HCT116 (cell line): ENCODE measurements at regions not wholly inside any gene's neighbourhood (a gene's known extent, or its start where the extent isn't known, plus 50 kb on each side); places are given as distances from the start of the nearest gene placed in this dataset.

Experiments
- ATAC-seq: fragments of 200-7000 bp; cut with Tn5 transposase; 2 replicates; pipeline ENCODE4 v1.9.1; 2020; ENCODE audit warnings: mild to moderate bottlenecking, moderate library complexity
- BruUV-seq: library from RNA; stranded (reverse); fragments of 400-500 nt; replicated peaks from 2 replicates; lab custom pipeline; 2021; lab: Mats Ljungman, UMichigan
- CTCF ChIA-PET: fragments of 300-600 bp; sonication (Branson Sonifier 250); formaldehyde crosslinking; loops from one replicate; lab custom pipeline; 2021; ENCODE audit warnings: antibody characterized with exemption; lab: Charles Lee
- POLR2A ChIA-PET: fragments of 300-600, 350-600 bp; sonication (Branson Sonifier 250); formaldehyde crosslinking; loops from one replicate; lab custom pipeline; 2021; ENCODE audit warnings: antibody characterized with exemption; lab: Charles Lee
- RAD21 ChIA-PET, 2 experiments: fragments of 300-600 bp; sonication (Branson Sonifier 250); formaldehyde crosslinking; loops; one replicate each; lab custom pipeline; 2023; ENCODE audit warnings: low total read pairs in 2 of 2; ENCODE audit not compliant: uncharacterized antibody in 2 of 2, unreplicated experiment in 2 of 2, low non-redundant PET in 1 of 2; lab: Charles Lee
- DNase-seq: peaks from one replicate; pipeline ENCODE4 v3.0.0-alpha.2; 2010; ENCODE audit warnings: low read depth, low spot score
- H2AFZ ChIP-seq: fragments of 200-600 bp; shearing (Covaris generic), sonication (generic); 2 replicates; pipeline ENCODE4 v1.6.1; 2017; ENCODE audit warnings: low read depth, mixed run types, mixed read lengths, antibody characterized with exemption, low read length; ENCODE audit not compliant: poor library complexity, severe bottlenecking
- H3K27ac ChIP-seq: 2 replicates; pipeline ENCODE4 v1.5.1; 2012; ENCODE audit warnings: low read depth, low read length
- H3K27me3 ChIP-seq: fragments of 200-600 bp; sonication (generic); 2 replicates; pipeline ENCODE4 v1.6.1; 2016; ENCODE audit warnings: mixed run types, low read length, mixed read lengths; ENCODE audit not compliant: insufficient read depth
- H3K36me3 ChIP-seq, 2 experiments: fragments of 200-500 bp in 1 of 2; fragments of 200-600 bp in 1 of 2; sonication (Bioruptor generic) in 1 of 2; sonication (generic) in 1 of 2; 2 replicates each; pipeline versions ENCODE4 v1.5.1 to v1.6.1; 2014 to 2016; ENCODE audit warnings: low read length in 2 of 2, inconsistent platforms in 1 of 2, mixed read lengths in 1 of 2, mixed run types in 1 of 2; ENCODE audit not compliant: insufficient read depth in 2 of 2, control insufficient read depth in 1 of 2
- H3K4me1 ChIP-seq, 2 experiments: fragments of 200-600 bp in 1 of 2; sonication (generic) in 1 of 2; 2 replicates each; pipeline versions ENCODE4 v1.5.1 to v1.6.1; 2012 to 2017; ENCODE audit warnings: low read length in 2 of 2, inconsistent platforms in 1 of 2, mild to moderate bottlenecking in 1 of 2, mixed read lengths in 1 of 2, mixed run types in 1 of 2, moderate library complexity in 1 of 2; ENCODE audit not compliant: insufficient read depth in 2 of 2, control insufficient read depth in 1 of 2
- H3K4me2 ChIP-seq: fragments of 200-600 bp; sonication (generic); 2 replicates; pipeline ENCODE4 v1.6.1; 2017; ENCODE audit warnings: mixed run types, low read length, mixed read lengths
- H3K4me3 ChIP-seq, 2 experiments: fragments of 200-600 bp in 1 of 2; sonication (generic) in 1 of 2; replicated peaks in 1 of 2; 2 replicates each; pipeline ENCODE4 v1.5.1; 2011 to 2016; ENCODE audit warnings: low read length in 2 of 2, control low read depth in 1 of 2, low read depth in 1 of 2, mild to moderate bottlenecking in 1 of 2, mixed read lengths in 1 of 2, mixed run types in 1 of 2
- H3K79me2 ChIP-seq: fragments of 200-600 bp; sonication (generic); 2 replicates; pipeline ENCODE4 v1.6.1; 2017; ENCODE audit warnings: mild to moderate bottlenecking, mixed run types, low read length, moderate library complexity, mixed read lengths; ENCODE audit not compliant: insufficient read depth
- H3K9ac ChIP-seq: fragments of 200-600 bp; sonication (generic); 2 replicates; pipeline ENCODE4 v1.6.1; 2016; ENCODE audit warnings: low read length, mixed read lengths
- H3K9me2 ChIP-seq: fragments of 200-600 bp; sonication (generic), shearing (Covaris generic); 2 replicates; pipeline ENCODE4 v1.6.1; 2017; ENCODE audit warnings: mixed run types, mild to moderate bottlenecking, moderate library complexity; ENCODE audit not compliant: insufficient read depth
- H3K9me3 ChIP-seq, 2 experiments: fragments of 200-500 bp in 1 of 2; fragments of 200-600 bp in 1 of 2; sonication (Bioruptor generic) in 1 of 2; sonication (generic) in 1 of 2; 2 replicates each; pipeline ENCODE4 v1.6.1; 2014 to 2017; ENCODE audit warnings: low read length in 2 of 2, mixed read lengths in 2 of 2, inconsistent platforms in 1 of 2, low read depth in 1 of 2, mild to moderate bottlenecking in 1 of 2, mixed run types in 1 of 2, moderate library complexity in 1 of 2; ENCODE audit not compliant: control insufficient read depth in 1 of 2, insufficient read depth in 1 of 2
- H4K20me1 ChIP-seq: fragments of 200-600 bp; sonication (generic), shearing (Covaris generic); 2 replicates; pipeline ENCODE4 v1.6.1; 2017; ENCODE audit warnings: mixed run types, mild to moderate bottlenecking, moderate library complexity; ENCODE audit not compliant: insufficient read depth
- CBX3 ChIP-seq: IDR thresholded peaks from 2 replicates; pipeline ENCODE4 v1.6.1; 2012; ENCODE audit warnings: low read depth
- ELF1 ChIP-seq: IDR thresholded peaks from 2 replicates; pipeline ENCODE4 v1.6.1; 2012; ENCODE audit warnings: low read depth, borderline replicate concordance
- EZH2phosphoT487 ChIP-seq: fragments of 200-600 bp; IDR thresholded peaks from 2 replicates; pipeline ENCODE4 v1.6.1; 2018; ENCODE audit warnings: antibody characterized with exemption, borderline replicate concordance
- FOSL1 ChIP-seq: IDR thresholded peaks from 2 replicates; pipeline ENCODE4 v1.6.1; 2012; ENCODE audit warnings: low read depth
- POLR2A ChIP-seq: IDR thresholded peaks from 2 replicates; pipeline ENCODE4 v1.7.0; 2011; ENCODE audit warnings: borderline replicate concordance; ENCODE audit not compliant: insufficient read depth, insufficient read length; ENCODE audit errors: extremely low read depth
- RAD21 ChIP-seq: IDR thresholded peaks from 2 replicates; pipeline ENCODE4 v1.6.1; 2012; ENCODE audit warnings: low read depth, mild to moderate bottlenecking
- SIN3A ChIP-seq: IDR thresholded peaks from 2 replicates; pipeline ENCODE4 v1.6.1; 2012; ENCODE audit warnings: low read depth
- SRF ChIP-seq: IDR thresholded peaks from 2 replicates; pipeline ENCODE4 v1.6.1; 2012; ENCODE audit warnings: low read depth
- TCF7L2 ChIP-seq: IDR thresholded peaks from 2 replicates; pipeline ENCODE4 v1.7.0; 2011; ENCODE audit warnings: borderline replicate concordance, inconsistent platforms; ENCODE audit not compliant: insufficient read depth, insufficient read length; ENCODE audit errors: extremely low read depth
- ZFX ChIP-seq: fragments of 450-650 bp; IDR thresholded peaks from 2 replicates; pipeline ENCODE4 v1.6.1; 2017
- ZNF274 ChIP-seq: fragments of 200-500 bp; sonication (Bioruptor generic); IDR thresholded peaks from 2 replicates; pipeline ENCODE4 v1.6.1; 2014; ENCODE audit warnings: mild to moderate bottlenecking, low read depth, low read length, inconsistent platforms
- intact Hi-C: fragments of 100-400 bp; cut with micrococcal nuclease; formaldehyde crosslinking; loops from 2 replicates; pipeline ENCODE4 v1.10.0; 2022
- TF ChIP-seq, protein P1 (sequence below), 3 experiments: fragments of 200-600 bp in 1 of 3; sonication (generic) in 1 of 3; IDR thresholded peaks in 2 of 3; conservative IDR thresholded peaks in 1 of 3; 2 replicates each; pipeline ENCODE4 v1.5.1; 2012 to 2017; ENCODE audit warnings: low read depth in 2 of 3, low read length in 2 of 3, antibody characterized with exemption in 1 of 3, borderline replicate concordance in 1 of 3, control low read depth in 1 of 3, mild to moderate bottlenecking in 1 of 3, mixed read lengths in 1 of 3, mixed run types in 1 of 3, moderate library complexity in 1 of 3; ENCODE audit not compliant: insufficient read depth in 1 of 3
- TF ChIP-seq, protein P2 (sequence below): IDR thresholded peaks from 2 replicates; pipeline ENCODE4 v1.6.1; 2012

DNA sequence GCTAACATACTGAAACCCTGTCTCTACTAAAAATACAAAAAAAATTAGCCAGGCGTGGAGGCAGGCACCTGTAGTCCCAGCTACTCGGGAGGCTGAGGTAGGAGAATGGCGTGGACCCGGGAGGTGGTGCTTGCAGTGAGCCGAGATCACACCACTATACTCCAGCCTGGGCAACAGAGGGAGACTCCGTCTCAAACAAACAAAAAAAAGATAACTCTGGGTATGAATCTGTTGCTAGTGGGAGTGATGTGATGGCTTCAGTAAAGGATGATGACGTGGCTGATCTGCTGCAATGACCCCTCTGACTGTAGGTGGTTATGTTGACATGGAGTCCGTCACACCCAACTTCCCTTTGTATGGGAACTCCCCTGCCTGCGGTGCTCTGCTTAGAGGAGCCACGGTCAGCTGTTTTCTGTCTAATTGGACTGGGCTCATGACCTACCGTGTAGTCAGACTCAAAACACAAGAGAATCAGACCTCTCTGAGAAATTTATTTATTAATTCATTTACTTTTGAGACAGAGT, 59.1 kb upstream of the MED13L start (continued):
- TF ChIP-seq, protein P1, sequence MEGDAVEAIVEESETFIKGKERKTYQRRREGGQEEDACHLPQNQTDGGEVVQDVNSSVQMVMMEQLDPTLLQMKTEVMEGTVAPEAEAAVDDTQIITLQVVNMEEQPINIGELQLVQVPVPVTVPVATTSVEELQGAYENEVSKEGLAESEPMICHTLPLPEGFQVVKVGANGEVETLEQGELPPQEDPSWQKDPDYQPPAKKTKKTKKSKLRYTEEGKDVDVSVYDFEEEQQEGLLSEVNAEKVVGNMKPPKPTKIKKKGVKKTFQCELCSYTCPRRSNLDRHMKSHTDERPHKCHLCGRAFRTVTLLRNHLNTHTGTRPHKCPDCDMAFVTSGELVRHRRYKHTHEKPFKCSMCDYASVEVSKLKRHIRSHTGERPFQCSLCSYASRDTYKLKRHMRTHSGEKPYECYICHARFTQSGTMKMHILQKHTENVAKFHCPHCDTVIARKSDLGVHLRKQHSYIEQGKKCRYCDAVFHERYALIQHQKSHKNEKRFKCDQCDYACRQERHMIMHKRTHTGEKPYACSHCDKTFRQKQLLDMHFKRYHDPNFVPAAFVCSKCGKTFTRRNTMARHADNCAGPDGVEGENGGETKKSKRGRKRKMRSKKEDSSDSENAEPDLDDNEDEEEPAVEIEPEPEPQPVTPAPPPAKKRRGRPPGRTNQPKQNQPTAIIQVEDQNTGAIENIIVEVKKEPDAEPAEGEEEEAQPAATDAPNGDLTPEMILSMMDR (IDR thresholded peaks at IDR 0.05 in 2 of 3, conservative IDR thresholded peaks at IDR 0.05 in 1 of 3; ENCODE audit: borderline replicate concordance in 1 of 3, insufficient read depth in 1 of 3, low read depth in 2 of 3, low read length in 2 of 3) = no peak
- TF ChIP-seq SIN3A = no peak

DNA sequence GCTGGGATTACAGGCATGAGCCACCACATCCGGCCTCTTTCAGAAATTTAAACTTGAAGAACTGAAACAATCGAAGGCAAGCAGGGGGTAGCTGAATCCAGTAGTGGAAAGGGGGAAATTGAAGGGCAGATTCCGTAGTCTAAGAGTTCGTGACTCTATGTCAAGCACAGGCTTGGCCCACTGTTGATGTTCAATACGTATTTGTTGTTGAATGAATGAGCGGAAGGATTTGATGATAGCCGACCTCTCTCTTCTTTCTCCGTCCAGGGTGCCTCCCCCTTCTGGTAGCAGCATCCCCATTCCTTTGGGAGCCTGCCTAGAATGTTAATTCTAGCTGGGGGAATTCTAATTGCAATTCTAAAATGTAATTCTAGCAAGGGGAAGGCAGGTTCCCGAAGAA, 59.8 kb upstream of the MED13L start:
- no TSS peak for BruUV-seq
- no peaks in the 10 kb centered on the region for H4K20me1 ChIP-seq
- ATAC-seq = no peak
- H3K4me1 ChIP-seq = peaks cover 0 to 10% of the 10 kb centered on the region in 2 experiments; a peak in 3 of 4 replicates
- CTCF ChIA-PET = no interaction called here
- H3K36me3 ChIP-seq = no peaks in the 10 kb centered on the region
- RAD21 ChIA-PET = no interaction called here
- TF ChIP-seq RAD21 = no peak
- TF ChIP-seq EZH2phosphoT487 = no peak
- TF ChIP-seq CBX3 = no peak
- no peak for TF ChIP-seq SRF
- TF ChIP-seq ZNF274 = no peak
- TF ChIP-seq TCF7L2 = no peak
- no peak for TF ChIP-seq ELF1
- no peak for TF ChIP-seq POLR2A
- TF ChIP-seq ZFX = no peak
- TF ChIP-seq, protein P1 (IDR thresholded peaks at IDR 0.05 in 2 of 3, conservative IDR thresholded peaks at IDR 0.05 in 1 of 3; ENCODE audit: borderline replicate concordance in 1 of 3, insufficient read depth in 1 of 3, low read depth in 2 of 3, low read length in 2 of 3) = no peak
- TF ChIP-seq FOSL1 = no peak
- TF ChIP-seq, protein P2, sequence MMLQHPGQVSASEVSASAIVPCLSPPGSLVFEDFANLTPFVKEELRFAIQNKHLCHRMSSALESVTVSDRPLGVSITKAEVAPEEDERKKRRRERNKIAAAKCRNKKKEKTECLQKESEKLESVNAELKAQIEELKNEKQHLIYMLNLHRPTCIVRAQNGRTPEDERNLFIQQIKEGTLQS = no peak
- no peak overlapping the region for H3K4me3 ChIP-seq
- no peaks in the 10 kb centered on the region for H3K9me3 ChIP-seq
- no peak overlapping the region for H3K27ac ChIP-seq
- DNase-seq = no peak
- H3K27me3 ChIP-seq = no peaks in the 10 kb centered on the region
- POLR2A ChIA-PET = no interaction called here
- no peak overlapping the region for H3K4me2 ChIP-seq
- H2AFZ ChIP-seq = no peak overlapping the region
- no peak overlapping the region for H3K9ac ChIP-seq
- H3K79me2 ChIP-seq = no peaks in the 10 kb centered on the region
- intact Hi-C loops = no loop called here
- no peaks in the 10 kb centered on the region for H3K9me2 ChIP-seq
